HK-2 (cell line): ENCODE measurements at regions not wholly inside any gene's neighbourhood (a gene's known extent, or its start where the extent isn't known, plus 50 kb on each side); places are given as distances from the start of the nearest gene placed in this dataset.
"Not testable (repeated sequence)": the region's sequence is repeated elsewhere in the genome, so short reads cannot be mapped to it uniquely, and the experiment has no call there.

Source experiments
- DNase-seq: peaks from one replicate; pipeline ENCODE4 v3.0.0-alpha.2; 2018; ENCODE audit not compliant: unreplicated experiment

- DNase-seq = no peak
Measured at GRCh38 chr3:104126463-104126862, 1240.2 kb upstream of the ALCAM start.

GRCh38 chr3:104126864-104127553, 1239.7 kb upstream of the ALCAM start:
- DNase-seq = no peak

DNA sequence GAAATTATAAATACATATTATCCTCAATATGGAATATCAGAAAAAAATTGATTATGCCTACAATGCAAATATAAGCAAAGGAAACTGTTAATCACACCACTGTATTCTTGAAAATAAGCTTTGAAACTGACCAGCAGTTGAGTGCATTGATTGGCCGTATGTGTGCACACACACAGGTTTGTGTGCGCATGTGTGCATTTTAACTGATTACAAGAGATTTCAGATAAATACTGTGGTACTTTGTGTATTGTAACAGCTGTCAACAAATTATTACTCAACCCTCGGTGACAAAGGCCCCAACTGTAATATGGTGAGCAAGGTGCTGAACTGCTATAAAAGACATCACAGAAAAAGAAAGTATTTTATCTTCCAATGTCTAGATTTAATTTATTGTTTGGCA, 1238.9 kb upstream of the ALCAM start:
- no peak for DNase-seq

DNA sequence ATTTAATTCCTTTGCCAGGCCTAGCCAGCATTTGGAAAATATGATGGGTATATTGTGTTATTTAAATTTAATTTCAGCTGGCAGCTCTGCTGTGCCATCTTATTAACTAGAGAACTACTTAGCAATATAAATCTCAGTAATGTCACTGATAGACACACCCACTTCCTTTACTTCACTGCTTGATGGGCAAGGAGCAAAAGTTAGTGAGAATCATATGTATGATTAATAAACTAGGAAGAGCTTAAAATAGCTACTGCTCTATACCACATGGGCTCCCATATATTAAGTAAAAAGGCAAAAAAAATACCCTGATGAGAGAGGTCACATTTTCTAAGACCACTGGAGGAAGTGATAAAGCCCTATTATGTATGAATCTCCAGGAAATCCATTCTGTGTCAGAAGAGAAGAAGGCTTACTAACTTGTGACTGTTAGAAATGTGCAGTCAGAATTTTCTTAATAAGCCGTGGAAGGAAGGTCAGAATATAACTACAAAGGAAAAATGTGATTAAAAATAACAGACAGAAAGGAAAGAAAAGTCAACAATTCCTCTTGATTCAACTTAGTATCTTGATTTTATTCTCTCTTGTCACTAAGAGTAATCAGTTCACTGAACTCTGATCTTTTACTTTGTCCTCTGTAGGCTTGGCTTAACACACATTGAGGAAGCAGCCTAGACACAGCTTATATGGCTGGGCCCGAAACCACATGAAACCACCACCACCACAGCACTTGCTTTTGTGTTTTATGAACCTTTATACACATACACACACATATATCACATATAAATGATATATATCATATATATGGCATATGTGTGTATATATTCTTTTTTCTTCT, 1233.9 kb upstream of the ALCAM start:
- no peak for DNase-seq

DNA sequence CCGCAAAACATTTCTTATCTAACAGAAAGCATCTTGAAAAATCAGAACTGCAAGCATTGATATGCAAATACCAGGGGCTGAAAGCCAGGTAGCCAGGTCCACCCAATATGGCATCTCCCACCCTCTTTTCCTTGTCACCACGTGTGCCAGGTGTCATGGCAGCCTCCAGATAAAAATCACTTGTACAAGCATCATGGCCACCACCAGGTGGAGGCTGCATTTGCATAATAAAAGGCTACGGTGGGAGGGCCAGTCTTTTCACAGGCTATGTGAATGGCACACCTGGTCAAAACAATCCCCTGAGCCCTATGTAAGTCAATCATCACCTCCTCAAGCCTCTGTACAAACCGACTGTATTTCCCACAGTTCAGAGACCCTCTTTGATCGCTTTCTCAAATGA, 1233.1 kb upstream of the ALCAM start:
- DNase-seq = no peak

DNA sequence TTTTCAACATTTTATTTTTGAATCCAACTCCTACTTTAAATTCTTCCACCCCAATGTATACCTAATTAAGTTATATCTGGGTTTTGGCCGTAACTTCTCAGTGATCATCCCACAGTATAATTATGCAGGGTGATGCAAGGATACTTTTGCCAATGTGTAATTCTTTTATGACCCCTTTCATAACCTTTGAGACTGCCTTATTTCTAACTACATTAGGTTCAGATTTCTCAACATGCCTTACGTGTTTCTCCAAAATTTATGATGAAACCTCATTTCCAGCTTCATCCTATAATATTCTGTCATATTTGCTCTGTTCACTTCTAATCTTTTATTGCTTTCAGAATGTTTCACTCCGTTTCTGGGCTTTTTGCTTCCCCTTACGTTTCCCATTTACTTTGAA, 1229.6 kb upstream of the ALCAM start:
- no peak for DNase-seq

DNA sequence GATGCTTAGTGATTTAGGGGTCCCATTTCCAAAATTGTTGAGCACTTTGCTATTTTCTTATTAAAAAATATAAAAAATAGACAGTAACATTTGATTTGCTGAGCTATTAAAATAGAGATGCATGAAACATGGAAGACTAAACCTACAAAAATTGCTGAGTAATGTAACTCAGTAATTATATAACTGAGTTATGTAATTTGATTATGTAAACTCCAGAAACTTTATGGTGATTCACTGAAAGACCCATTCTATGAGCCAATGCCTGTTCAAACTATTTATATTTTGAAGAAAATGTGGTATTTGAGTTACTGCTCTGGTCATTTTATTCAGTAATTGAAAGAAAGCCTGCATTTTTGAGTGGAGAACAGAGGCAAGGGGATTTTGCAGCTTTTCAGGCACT, 1221.5 kb upstream of the ALCAM start:
- no peak for DNase-seq

DNA sequence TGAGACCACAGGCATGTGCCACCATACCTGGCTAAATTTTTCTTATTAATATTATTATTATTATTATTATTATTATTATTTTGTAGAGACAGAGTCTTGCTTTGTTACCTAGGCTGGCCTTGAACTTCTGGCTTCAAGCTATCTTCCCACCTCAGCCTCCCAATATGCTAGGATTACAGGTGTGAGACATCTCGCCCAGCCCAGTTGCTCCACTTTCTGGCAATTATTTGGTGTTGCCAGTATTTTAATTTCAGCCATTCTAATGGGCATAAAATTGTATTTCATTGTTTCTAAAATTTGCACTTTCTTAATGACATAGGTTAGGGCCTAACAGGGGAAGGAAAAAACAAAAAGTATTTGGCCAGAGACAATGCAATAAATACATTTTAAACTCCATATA, 1217.6 kb upstream of the ALCAM start:
- DNase-seq = no peak

- DNase-seq = no peak
Measured at GRCh38 chr3:104150724-104151123, 1216.0 kb upstream of the ALCAM start.

DNA sequence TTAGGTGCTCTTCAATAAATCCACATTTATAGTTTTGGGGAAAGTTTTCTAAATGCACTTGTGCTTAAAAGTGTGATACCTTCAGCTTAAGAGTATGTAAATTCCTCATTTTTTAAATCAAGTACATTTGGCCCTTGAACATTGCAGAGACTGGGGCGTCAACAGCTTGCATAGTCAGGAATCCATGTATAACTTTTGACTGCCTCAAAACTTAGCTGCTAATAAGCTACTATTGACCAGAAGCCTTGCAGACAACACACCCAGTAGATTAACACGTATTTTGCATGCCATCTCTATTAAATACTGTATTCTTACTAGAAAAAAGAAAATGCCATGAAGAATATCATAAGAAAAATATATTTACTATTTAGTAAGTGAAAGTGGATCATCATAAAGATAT, 1211.8 kb upstream of the ALCAM start:
- no peak for DNase-seq

GRCh38 chr3:104165866-104166265, 1200.8 kb upstream of the ALCAM start:
- no peak for DNase-seq

DNA sequence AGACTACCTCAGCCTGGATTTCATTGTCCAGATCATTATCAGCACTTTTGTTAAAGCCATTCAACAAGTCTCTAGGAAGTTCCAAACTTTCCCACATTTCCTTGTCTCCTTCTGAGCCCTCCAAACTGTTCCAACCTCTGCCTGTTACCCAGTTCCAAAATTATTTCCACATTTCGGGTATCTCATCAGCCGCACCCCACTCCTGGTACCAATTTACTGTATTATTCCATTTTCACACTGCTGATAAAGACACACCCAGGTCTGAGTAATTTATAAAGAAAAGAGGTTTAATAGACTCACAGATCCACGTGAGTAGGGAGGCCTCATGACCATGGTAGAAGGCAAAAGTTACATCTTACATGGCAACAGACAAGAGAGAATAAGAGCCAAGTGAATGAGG, 1198.3 kb upstream of the ALCAM start:
- no peak for DNase-seq

DNA sequence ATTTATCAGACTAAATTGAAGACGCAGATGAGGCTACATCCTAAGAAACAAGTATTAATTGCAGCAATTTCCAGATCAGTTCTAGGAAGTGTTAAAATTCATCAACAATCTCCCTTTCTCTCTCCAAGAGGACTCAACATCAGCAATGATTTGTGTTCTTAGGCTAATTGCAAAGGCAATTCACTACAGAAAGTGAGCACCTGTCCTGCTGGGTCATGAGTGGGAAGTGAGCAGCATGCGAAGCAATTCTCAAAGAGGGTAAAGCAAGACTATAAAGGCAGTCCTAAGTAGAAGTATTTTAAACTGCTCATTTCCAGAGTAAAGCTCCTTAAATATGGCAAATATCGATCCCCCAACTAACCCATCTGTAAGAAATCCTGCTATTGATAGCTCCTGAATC, 1191.0 kb upstream of the ALCAM start:
- no peak for DNase-seq

- no peak for DNase-seq
Measured at GRCh38 chr3:104176706-104177105, 1190.0 kb upstream of the ALCAM start.

GRCh38 chr3:104178680-104179079, 1188.0 kb upstream of the ALCAM start:
- DNase-seq = no peak

GRCh38 chr3:104180906-104181305, 1185.8 kb upstream of the ALCAM start:
- no peak for DNase-seq

DNA sequence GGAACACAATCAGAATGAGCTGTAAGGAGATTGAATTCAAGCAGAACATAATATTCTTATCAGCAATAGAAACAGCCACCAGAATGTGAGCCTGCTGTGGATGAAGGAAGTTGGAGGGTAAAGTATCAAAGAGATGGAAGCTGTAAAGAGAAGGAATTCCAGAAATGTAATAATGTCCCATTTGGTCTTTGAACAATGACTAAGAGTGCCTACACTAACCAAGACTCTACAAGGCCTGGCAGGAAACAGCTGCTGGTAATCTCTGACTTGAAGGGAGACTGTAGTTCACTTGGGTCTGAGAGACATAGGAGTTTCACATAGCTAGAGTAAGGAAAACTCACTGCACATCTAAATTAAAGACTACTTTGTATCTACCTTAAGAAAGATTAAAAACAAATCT, 1176.0 kb upstream of the ALCAM start:
- DNase-seq = no peak

GRCh38 chr3:104198131-104198530, 1168.6 kb upstream of the ALCAM start:
- DNase-seq = no peak

DNA sequence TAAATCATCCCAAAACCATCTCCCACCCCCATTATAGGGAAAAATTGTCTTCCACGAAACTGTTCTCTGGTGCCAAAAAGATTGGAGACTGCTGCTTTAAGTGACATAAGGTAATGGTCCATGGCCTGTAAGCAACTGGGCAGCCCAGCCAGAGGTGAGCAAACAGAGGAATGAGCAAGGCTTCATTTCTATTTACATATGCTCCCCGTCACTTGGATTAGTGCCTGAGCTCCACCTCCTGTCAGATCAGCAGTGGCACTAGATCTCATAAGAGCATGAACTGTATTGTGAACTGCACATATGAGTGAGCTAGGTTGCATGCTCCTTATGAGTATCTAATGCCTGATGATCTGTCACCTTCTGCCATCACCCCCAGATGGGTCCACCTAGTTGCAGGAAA, 1159.8 kb upstream of the ALCAM start:
- no peak for DNase-seq

- DNase-seq = no peak
Measured at GRCh38 chr3:104214277-104214676, 1152.4 kb upstream of the ALCAM start.

GRCh38 chr3:104214937-104215336, 1151.8 kb upstream of the ALCAM start:
- DNase-seq = no peak

GRCh38 chr3:104219046-104219445, 1147.7 kb upstream of the ALCAM start:
- DNase-seq = not testable (repeated sequence)

GRCh38 chr3:104234442-104235194, 1132.1 kb upstream of the ALCAM start:
- DNase-seq = no peak
